Activated naive CD4-positive, alpha-beta T cell treated with anti-CD3 and anti-CD28 coated beads, Interleukin-2, amount 50 U/mL, for 24 hours (primary cell): ENCODE measurements at regions not wholly inside any gene's neighbourhood (a gene's known extent, or its start where the extent isn't known, plus 50 kb on each side); places are given as distances from the start of the nearest gene placed in this dataset.

Experiments used
- H3K27ac Mint-ChIP-seq: one replicate; pipeline ENCODE4 v1.8.0; 2021; ENCODE audit warnings: mild to moderate bottlenecking, mixed read lengths
- H3K27me3 Mint-ChIP-seq: one replicate; pipeline ENCODE4 v1.8.0; 2021; ENCODE audit warnings: mixed read lengths
- H3K36me3 Mint-ChIP-seq: one replicate; pipeline ENCODE4 v1.8.0; 2021; ENCODE audit warnings: mixed read lengths
- H3K4me1 Mint-ChIP-seq: one replicate; pipeline ENCODE4 v1.8.0; 2021; ENCODE audit warnings: mixed read lengths
- H3K4me3 Mint-ChIP-seq: one replicate; pipeline ENCODE4 v1.8.0; 2021; ENCODE audit warnings: mild to moderate bottlenecking, mixed read lengths
- H3K9me3 Mint-ChIP-seq: one replicate; pipeline ENCODE4 v1.8.0; 2021; ENCODE audit warnings: mixed read lengths

GRCh38 chr9:29282121-29282520 lies 1708.8 kb upstream of the C9orf72 start:
- Mint-ChIP-seq H3K4me3 (no peak overlapping the region), H3K4me1 (no peaks in the 10 kb centered on the region), H3K27me3 (no peaks in the 10 kb centered on the region), H3K9me3 (no peaks in the 10 kb centered on the region), H3K36me3 (no peaks in the 10 kb centered on the region), H3K27ac (no peak overlapping the region)

- Mint-ChIP-seq H3K27ac (no peak overlapping the region), H3K4me1 (no peaks in the 10 kb centered on the region), H3K9me3 (peaks cover 7% of the 10 kb centered on the region), H3K4me3 (no peak overlapping the region), H3K27me3 (no peaks in the 10 kb centered on the region), H3K36me3 (no peaks in the 10 kb centered on the region)
These were observed 1712.5 kb upstream of the C9orf72 start for GRCh38 chr9:29285818-29286217.

GRCh38 chr9:29289365-29289764 lies 1716.1 kb upstream of the C9orf72 start:
- peaks cover 11% of the 10 kb centered on the region for H3K9me3 Mint-ChIP-seq
- H3K36me3 Mint-ChIP-seq: no peaks in the 10 kb centered on the region
- H3K4me1 Mint-ChIP-seq: no peaks in the 10 kb centered on the region
- no peak overlapping the region for H3K27ac Mint-ChIP-seq
- H3K27me3 Mint-ChIP-seq: no peaks in the 10 kb centered on the region
- no peak overlapping the region for H3K4me3 Mint-ChIP-seq

- no peak overlapping the region for H3K4me3 Mint-ChIP-seq
- H3K4me1 Mint-ChIP-seq: no peaks in the 10 kb centered on the region
- peaks cover 11% of the 10 kb centered on the region for H3K9me3 Mint-ChIP-seq
- H3K27ac Mint-ChIP-seq: no peak overlapping the region
- no peaks in the 10 kb centered on the region for H3K27me3 Mint-ChIP-seq
- H3K36me3 Mint-ChIP-seq: no peaks in the 10 kb centered on the region
These were observed 1717.2 kb upstream of the C9orf72 start for GRCh38 chr9:29290516-29290915.

GRCh38 chr9:29297592-29297991 lies 1724.3 kb upstream of the C9orf72 start:
- no peaks in the 10 kb centered on the region for H3K4me1 Mint-ChIP-seq
- H3K9me3 Mint-ChIP-seq: peaks cover 11% of the 10 kb centered on the region
- H3K27me3 Mint-ChIP-seq: no peaks in the 10 kb centered on the region
- H3K4me3 Mint-ChIP-seq: no peak overlapping the region
- H3K36me3 Mint-ChIP-seq: no peaks in the 10 kb centered on the region
- H3K27ac Mint-ChIP-seq: no peak overlapping the region

- Mint-ChIP-seq H3K27ac (no peak overlapping the region), H3K27me3 (peaks cover 1% of the 10 kb centered on the region), H3K4me1 (no peaks in the 10 kb centered on the region), H3K9me3 (peaks cover 6% of the 10 kb centered on the region), H3K36me3 (no peaks in the 10 kb centered on the region), H3K4me3 (no peak overlapping the region)
These were observed 1737.9 kb upstream of the C9orf72 start for GRCh38 chr9:29311221-29311620.

- peaks cover 1% of the 10 kb centered on the region for H3K27me3 Mint-ChIP-seq
- no peaks in the 10 kb centered on the region for H3K36me3 Mint-ChIP-seq
- no peak overlapping the region for H3K27ac Mint-ChIP-seq
- no peaks in the 10 kb centered on the region for H3K4me1 Mint-ChIP-seq
- H3K9me3 Mint-ChIP-seq: peaks cover 3% of the 10 kb centered on the region
- no peak overlapping the region for H3K4me3 Mint-ChIP-seq
These were observed 1739.0 kb upstream of the C9orf72 start for GRCh38 chr9:29312327-29312726.

GRCh38 chr9:29319736-29320513 lies 1746.6 kb upstream of the C9orf72 start:
- H3K36me3 Mint-ChIP-seq: no peaks in the 10 kb centered on the region
- H3K27ac Mint-ChIP-seq: no peak overlapping the region
- H3K4me3 Mint-ChIP-seq: no peak overlapping the region
- peaks cover 5% of the 10 kb centered on the region for H3K9me3 Mint-ChIP-seq
- H3K27me3 Mint-ChIP-seq: no peaks in the 10 kb centered on the region
- no peaks in the 10 kb centered on the region for H3K4me1 Mint-ChIP-seq

- Mint-ChIP-seq H3K4me1 (no peaks in the 10 kb centered on the region), H3K4me3 (no peak overlapping the region), H3K27ac (no peak overlapping the region), H3K36me3 (no peaks in the 10 kb centered on the region), H3K9me3 (peaks cover 5% of the 10 kb centered on the region), H3K27me3 (no peaks in the 10 kb centered on the region)
These were observed 1749.0 kb upstream of the C9orf72 start for GRCh38 chr9:29322240-29322639.

- H3K9me3 Mint-ChIP-seq: no peaks in the 10 kb centered on the region
- no peaks in the 10 kb centered on the region for H3K36me3 Mint-ChIP-seq
- H3K27ac Mint-ChIP-seq: no peak overlapping the region
- H3K4me1 Mint-ChIP-seq: no peaks in the 10 kb centered on the region
- no peak overlapping the region for H3K4me3 Mint-ChIP-seq
- H3K27me3 Mint-ChIP-seq: no peaks in the 10 kb centered on the region
These were observed 1752.6 kb upstream of the C9orf72 start for GRCh38 chr9:29325894-29326293.

- H3K27ac Mint-ChIP-seq: no peak overlapping the region
- H3K4me1 Mint-ChIP-seq: no peaks in the 10 kb centered on the region
- H3K4me3 Mint-ChIP-seq: no peak overlapping the region
- H3K9me3 Mint-ChIP-seq: no peaks in the 10 kb centered on the region
- H3K36me3 Mint-ChIP-seq: no peaks in the 10 kb centered on the region
- H3K27me3 Mint-ChIP-seq: no peaks in the 10 kb centered on the region
These were observed 1759.5 kb upstream of the C9orf72 start for GRCh38 chr9:29332789-29333188.

GRCh38 chr9:29336281-29336680 lies 1763.0 kb upstream of the C9orf72 start:
- Mint-ChIP-seq H3K9me3 (no peaks in the 10 kb centered on the region), H3K27ac (no peak overlapping the region), H3K4me1 (no peaks in the 10 kb centered on the region), H3K27me3 (no peaks in the 10 kb centered on the region), H3K4me3 (no peak overlapping the region), H3K36me3 (no peaks in the 10 kb centered on the region)

- H3K9me3 Mint-ChIP-seq: no peaks in the 10 kb centered on the region
- H3K27ac Mint-ChIP-seq: no peak overlapping the region
- H3K27me3 Mint-ChIP-seq: no peaks in the 10 kb centered on the region
- H3K4me1 Mint-ChIP-seq: no peaks in the 10 kb centered on the region
- H3K36me3 Mint-ChIP-seq: no peaks in the 10 kb centered on the region
- no peak overlapping the region for H3K4me3 Mint-ChIP-seq
These were observed 1766.1 kb upstream of the C9orf72 start for GRCh38 chr9:29339387-29339786.

- no peak overlapping the region for H3K27ac Mint-ChIP-seq
- no peaks in the 10 kb centered on the region for H3K27me3 Mint-ChIP-seq
- H3K4me1 Mint-ChIP-seq: no peaks in the 10 kb centered on the region
- peaks cover 5% of the 10 kb centered on the region for H3K9me3 Mint-ChIP-seq
- H3K4me3 Mint-ChIP-seq: no peak overlapping the region
- H3K36me3 Mint-ChIP-seq: no peaks in the 10 kb centered on the region
These were observed 1775.7 kb upstream of the C9orf72 start for GRCh38 chr9:29348999-29349398.

GRCh38 chr9:29389421-29389820 lies 1816.1 kb upstream of the C9orf72 start:
- Mint-ChIP-seq H3K36me3 (no peaks in the 10 kb centered on the region), H3K27ac (no peak overlapping the region)

GRCh38 chr9:29390859-29391258 lies 1817.6 kb upstream of the C9orf72 start:
- Mint-ChIP-seq H3K9me3 (no peaks in the 10 kb centered on the region), H3K4me1 (no peaks in the 10 kb centered on the region), H3K27me3 (no peaks in the 10 kb centered on the region), H3K36me3 (no peaks in the 10 kb centered on the region), H3K27ac (no peak overlapping the region), H3K4me3 (no peak overlapping the region)

More at GRCh38 chr9:29389421-29389820, 1816.1 kb upstream of the C9orf72 start:
- Mint-ChIP-seq H3K9me3 (no peaks in the 10 kb centered on the region), H3K4me3 (no peak overlapping the region), H3K27me3 (no peaks in the 10 kb centered on the region), H3K4me1 (no peaks in the 10 kb centered on the region)

- H3K9me3 Mint-ChIP-seq: no peaks in the 10 kb centered on the region
- H3K27ac Mint-ChIP-seq: no peak overlapping the region
- H3K36me3 Mint-ChIP-seq: no peaks in the 10 kb centered on the region
- H3K27me3 Mint-ChIP-seq: no peaks in the 10 kb centered on the region
- no peak overlapping the region for H3K4me3 Mint-ChIP-seq
- H3K4me1 Mint-ChIP-seq: no peaks in the 10 kb centered on the region
These were observed 1819.8 kb upstream of the C9orf72 start for GRCh38 chr9:29393064-29393463.
